ENCODE measurements at regions not wholly inside any gene's neighbourhood (a gene's known extent, or its start where the extent isn't known, plus 50 kb on each side); places are given as distances from the start of the nearest gene placed in this dataset.

DNA sequence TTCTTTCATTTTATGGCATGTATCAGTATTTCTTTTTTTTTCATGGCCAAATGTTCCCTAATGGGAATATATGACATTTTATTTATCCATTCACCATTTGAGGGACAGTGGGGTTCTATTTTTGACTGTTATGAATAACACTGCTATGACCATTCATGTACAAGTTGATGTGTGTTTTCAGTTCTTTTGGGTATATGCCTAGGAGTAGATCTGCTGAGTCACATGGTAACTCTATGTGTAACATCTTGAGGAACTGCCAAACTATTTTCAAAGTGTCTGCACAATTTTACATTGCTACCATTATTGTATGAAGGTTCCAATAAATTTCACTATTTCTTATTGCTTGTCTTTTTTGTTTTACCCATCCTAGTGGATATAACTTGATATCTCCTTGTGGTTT, 223.0 kb downstream of the TANC2 start:
- Histone ChIP-seq H3K9ac (ENCODE audit: low read depth in 1 of 2, low read length in 2 of 2) (no peak overlapping the region), H3K9me3 (ENCODE audit: control insufficient read depth in 1 of 2, low read length in 2 of 2) (no peaks in the 10 kb centered on the region), H3K27me3 (ENCODE audit: control insufficient read depth in 1 of 2, insufficient read depth in 2 of 2, low read length in 2 of 2) (no peaks in the 10 kb centered on the region), H3K36me3 (ENCODE audit: control insufficient read depth in 1 of 2, insufficient read depth in 2 of 2, low read length in 2 of 2) (no peaks in the 10 kb centered on the region), H3K4me1 (ENCODE audit: control insufficient read depth in 1 of 2, insufficient read depth in 2 of 2, low read length in 2 of 2) (no peaks in the 10 kb centered on the region), H3K4me3 (ENCODE audit: low read depth in 1 of 2, low read length in 2 of 2) (no peak overlapping the region), H3K27ac (ENCODE audit: low read depth, low read length) (no peak overlapping the region)

- Histone ChIP-seq H3K4me1 (ENCODE audit: control insufficient read depth in 1 of 2, insufficient read depth in 2 of 2, low read length in 2 of 2) (no peaks in the 10 kb centered on the region), H3K27me3 (ENCODE audit: control insufficient read depth in 1 of 2, insufficient read depth in 2 of 2, low read length in 2 of 2) (no peaks in the 10 kb centered on the region), H3K27ac (ENCODE audit: low read depth, low read length) (no peak overlapping the region), H3K9ac (ENCODE audit: low read depth in 1 of 2, low read length in 2 of 2) (no peak overlapping the region), H3K36me3 (ENCODE audit: control insufficient read depth in 1 of 2, insufficient read depth in 2 of 2, low read length in 2 of 2) (no peaks in the 10 kb centered on the region), H3K9me3 (ENCODE audit: control insufficient read depth in 1 of 2, low read length in 2 of 2) (no peaks in the 10 kb centered on the region), H3K4me3 (ENCODE audit: low read depth in 1 of 2, low read length in 2 of 2) (no peak overlapping the region)
Observed at GRCh38 chr17:63189930-63190329, 223.9 kb downstream of the TANC2 start.

GRCh38 chr17:63190821-63191370, 224.9 kb downstream of the TANC2 start:
- Histone ChIP-seq H3K27ac (ENCODE audit: low read depth, low read length) (no peak overlapping the region), H3K9ac (ENCODE audit: low read depth in 1 of 2, low read length in 2 of 2) (no peak overlapping the region), H3K36me3 (ENCODE audit: control insufficient read depth in 1 of 2, insufficient read depth in 2 of 2, low read length in 2 of 2) (no peaks in the 10 kb centered on the region), H3K4me3 (ENCODE audit: low read depth in 1 of 2, low read length in 2 of 2) (no peak overlapping the region), H3K9me3 (ENCODE audit: control insufficient read depth in 1 of 2, low read length in 2 of 2) (no peaks in the 10 kb centered on the region), H3K4me1 (ENCODE audit: control insufficient read depth in 1 of 2, insufficient read depth in 2 of 2, low read length in 2 of 2) (no peaks in the 10 kb centered on the region), H3K27me3 (ENCODE audit: control insufficient read depth in 1 of 2, insufficient read depth in 2 of 2, low read length in 2 of 2) (no peaks in the 10 kb centered on the region)

GRCh38 chr17:63191610-63192009, 225.6 kb downstream of the TANC2 start:
- Histone ChIP-seq H3K27me3 (ENCODE audit: control insufficient read depth in 1 of 2, insufficient read depth in 2 of 2, low read length in 2 of 2) (no peaks in the 10 kb centered on the region), H3K36me3 (ENCODE audit: control insufficient read depth in 1 of 2, insufficient read depth in 2 of 2, low read length in 2 of 2) (no peaks in the 10 kb centered on the region), H3K27ac (ENCODE audit: low read depth, low read length) (no peak overlapping the region), H3K4me3 (ENCODE audit: low read depth in 1 of 2, low read length in 2 of 2) (no peak overlapping the region), H3K9me3 (ENCODE audit: control insufficient read depth in 1 of 2, low read length in 2 of 2) (no peaks in the 10 kb centered on the region), H3K4me1 (ENCODE audit: control insufficient read depth in 1 of 2, insufficient read depth in 2 of 2, low read length in 2 of 2) (no peaks in the 10 kb centered on the region), H3K9ac (ENCODE audit: low read depth in 1 of 2, low read length in 2 of 2) (no peak overlapping the region)

GRCh38 chr17:63193827-63194226, 227.8 kb downstream of the TANC2 start:
- Histone ChIP-seq H3K4me3 (ENCODE audit: low read depth in 1 of 2, low read length in 2 of 2) (no peak overlapping the region), H3K27ac (ENCODE audit: low read depth, low read length) (no peak overlapping the region), H3K9me3 (ENCODE audit: control insufficient read depth in 1 of 2, low read length in 2 of 2) (no peaks in the 10 kb centered on the region), H3K9ac (ENCODE audit: low read depth in 1 of 2, low read length in 2 of 2) (no peak overlapping the region), H3K36me3 (ENCODE audit: control insufficient read depth in 1 of 2, insufficient read depth in 2 of 2, low read length in 2 of 2) (no peaks in the 10 kb centered on the region), H3K4me1 (ENCODE audit: control insufficient read depth in 1 of 2, insufficient read depth in 2 of 2, low read length in 2 of 2) (no peaks in the 10 kb centered on the region), H3K27me3 (ENCODE audit: control insufficient read depth in 1 of 2, insufficient read depth in 2 of 2, low read length in 2 of 2) (no peaks in the 10 kb centered on the region)

DNA sequence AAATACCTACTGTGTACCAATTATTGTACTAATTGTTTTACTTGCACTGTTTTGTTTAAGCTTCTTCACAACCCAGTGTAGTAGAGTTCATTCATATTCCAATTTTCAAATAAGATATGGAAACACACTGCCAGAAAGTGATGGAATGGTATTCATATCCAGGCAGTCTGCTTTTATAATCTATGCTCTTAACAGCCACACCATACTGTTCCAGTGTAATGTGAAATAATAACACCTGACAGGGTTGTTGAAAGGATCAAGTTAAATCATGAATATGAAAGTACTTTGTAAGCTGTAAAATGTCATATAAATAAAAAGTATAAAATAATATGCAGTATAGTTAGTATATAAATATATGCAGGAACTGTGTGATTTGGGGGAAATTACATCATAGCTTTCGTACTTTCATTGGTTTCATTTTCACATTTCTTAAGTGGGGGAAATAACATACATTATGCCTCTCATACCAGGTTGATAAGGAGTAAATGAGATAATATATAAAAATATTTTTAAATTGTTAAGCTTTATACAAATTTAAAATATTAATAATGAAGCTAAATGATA, 230.8 kb downstream of the TANC2 start:
- Histone ChIP-seq H3K9me3 (ENCODE audit: control insufficient read depth in 1 of 2, low read length in 2 of 2) (no peaks in the 10 kb centered on the region), H3K27me3 (ENCODE audit: control insufficient read depth in 1 of 2, insufficient read depth in 2 of 2, low read length in 2 of 2) (no peaks in the 10 kb centered on the region), H3K4me3 (ENCODE audit: low read depth in 1 of 2, low read length in 2 of 2) (no peak overlapping the region), H3K36me3 (ENCODE audit: control insufficient read depth in 1 of 2, insufficient read depth in 2 of 2, low read length in 2 of 2) (no peaks in the 10 kb centered on the region), H3K9ac (ENCODE audit: low read depth in 1 of 2, low read length in 2 of 2) (no peak overlapping the region), H3K27ac (ENCODE audit: low read depth, low read length) (no peak overlapping the region), H3K4me1 (ENCODE audit: control insufficient read depth in 1 of 2, insufficient read depth in 2 of 2, low read length in 2 of 2) (no peaks in the 10 kb centered on the region)

GRCh38 chr17:63203652-63204051, 237.6 kb downstream of the TANC2 start:
- Histone ChIP-seq H3K36me3 (ENCODE audit: control insufficient read depth in 1 of 2, insufficient read depth in 2 of 2, low read length in 2 of 2) (no peaks in the 10 kb centered on the region), H3K9me3 (ENCODE audit: control insufficient read depth in 1 of 2, low read length in 2 of 2) (no peaks in the 10 kb centered on the region), H3K4me3 (ENCODE audit: low read depth in 1 of 2, low read length in 2 of 2) (no peak overlapping the region), H3K27ac (ENCODE audit: low read depth, low read length) (no peak overlapping the region), H3K4me1 (ENCODE audit: control insufficient read depth in 1 of 2, insufficient read depth in 2 of 2, low read length in 2 of 2) (no peaks in the 10 kb centered on the region), H3K9ac (ENCODE audit: low read depth in 1 of 2, low read length in 2 of 2) (no peak overlapping the region), H3K27me3 (ENCODE audit: control insufficient read depth in 1 of 2, insufficient read depth in 2 of 2, low read length in 2 of 2) (no peaks in the 10 kb centered on the region)

DNA sequence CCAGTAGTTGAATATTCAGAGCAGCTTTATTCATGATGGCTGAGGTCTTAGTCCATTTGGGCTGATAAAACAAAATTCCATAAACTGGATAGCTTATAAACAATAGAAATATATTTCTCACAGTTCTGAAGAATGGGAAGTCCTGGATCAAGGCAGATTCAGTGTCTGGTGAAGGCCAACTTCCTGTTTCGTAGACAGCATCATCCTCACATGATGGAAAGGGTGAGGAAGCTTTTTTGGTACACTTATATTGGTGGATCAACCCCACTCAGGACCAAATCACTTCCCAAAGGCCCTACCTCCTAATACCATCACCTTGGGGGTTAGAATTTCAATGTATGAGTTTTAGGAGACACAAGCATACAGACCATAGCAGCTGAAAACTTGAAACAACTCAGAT, 224.2 kb downstream of the CYB561 start:
- Histone ChIP-seq H3K9ac (ENCODE audit: low read depth in 1 of 2, low read length in 2 of 2) (no peak overlapping the region), H3K27me3 (ENCODE audit: control insufficient read depth in 1 of 2, insufficient read depth in 2 of 2, low read length in 2 of 2) (no peaks in the 10 kb centered on the region), H3K36me3 (ENCODE audit: control insufficient read depth in 1 of 2, insufficient read depth in 2 of 2, low read length in 2 of 2) (no peaks in the 10 kb centered on the region), H3K27ac (ENCODE audit: low read depth, low read length) (no peak overlapping the region), H3K9me3 (ENCODE audit: control insufficient read depth in 1 of 2, low read length in 2 of 2) (no peaks in the 10 kb centered on the region), H3K4me3 (ENCODE audit: low read depth in 1 of 2, low read length in 2 of 2) (no peak overlapping the region), H3K4me1 (ENCODE audit: control insufficient read depth in 1 of 2, insufficient read depth in 2 of 2, low read length in 2 of 2) (no peaks in the 10 kb centered on the region)

GRCh38 chr17:63222655-63223054, 223.5 kb downstream of the CYB561 start:
- no peaks in the 10 kb centered on the region for H3K9me3 ChIP-seq (ENCODE audit: control insufficient read depth in 1 of 2, low read length in 2 of 2)
- no peak overlapping the region for H3K9ac ChIP-seq (ENCODE audit: low read depth in 1 of 2, low read length in 2 of 2)
- H3K4me3 ChIP-seq (ENCODE audit: low read depth in 1 of 2, low read length in 2 of 2), result no peak overlapping the region
- no peak overlapping the region for H3K27ac ChIP-seq (ENCODE audit: low read depth, low read length)
- H3K4me1 ChIP-seq (ENCODE audit: control insufficient read depth in 1 of 2, insufficient read depth in 2 of 2, low read length in 2 of 2), result no peaks in the 10 kb centered on the region
- H3K27me3 ChIP-seq (ENCODE audit: control insufficient read depth in 1 of 2, insufficient read depth in 2 of 2, low read length in 2 of 2), result no peaks in the 10 kb centered on the region
- H3K36me3 ChIP-seq (ENCODE audit: control insufficient read depth in 1 of 2, insufficient read depth in 2 of 2, low read length in 2 of 2), result no peaks in the 10 kb centered on the region

GRCh38 chr17:63223212-63223911, 222.7 kb downstream of the CYB561 start:
- H3K4me1 ChIP-seq (ENCODE audit: control insufficient read depth in 1 of 2, insufficient read depth in 2 of 2, low read length in 2 of 2), result no peaks in the 10 kb centered on the region
- no peak overlapping the region for H3K9ac ChIP-seq (ENCODE audit: low read depth in 1 of 2, low read length in 2 of 2)
- no peaks in the 10 kb centered on the region for H3K36me3 ChIP-seq (ENCODE audit: control insufficient read depth in 1 of 2, insufficient read depth in 2 of 2, low read length in 2 of 2)
- no peak overlapping the region for H3K4me3 ChIP-seq (ENCODE audit: low read depth in 1 of 2, low read length in 2 of 2)
- no peaks in the 10 kb centered on the region for H3K9me3 ChIP-seq (ENCODE audit: control insufficient read depth in 1 of 2, low read length in 2 of 2)
- H3K27me3 ChIP-seq (ENCODE audit: control insufficient read depth in 1 of 2, insufficient read depth in 2 of 2, low read length in 2 of 2), result no peaks in the 10 kb centered on the region
- H3K27ac ChIP-seq (ENCODE audit: low read depth, low read length), result no peak overlapping the region

Measured in duodenal mucosa (tissue), 2 donors.